Kasumi-1 (cell line): ENCODE measurements at regions not wholly inside any gene's neighbourhood (a gene's known extent, or its start where the extent isn't known, plus 50 kb on each side); places are given as distances from the start of the nearest gene placed in this dataset.
"Not testable (repeated sequence)": the region's sequence is repeated elsewhere in the genome, so short reads cannot be mapped to it uniquely, and the experiment has no call there.

Source experiments
- DNase-seq, 2 experiments: peaks; one replicate each; lab custom pipeline; 2025; lab: John Stamatoyannopoulos, UW

GRCh38 chr1:234918181-234918841 lies 210.3 kb downstream of the TOMM20 start:
- DNase-seq, result no peak

- no peak for DNase-seq
Measured at GRCh38 chr1:234917495-234918180, 211.0 kb downstream of the TOMM20 start.

- DNase-seq, result no peak
Measured at GRCh38 chr1:234916840-234917239, 211.8 kb downstream of the TOMM20 start.

DNA sequence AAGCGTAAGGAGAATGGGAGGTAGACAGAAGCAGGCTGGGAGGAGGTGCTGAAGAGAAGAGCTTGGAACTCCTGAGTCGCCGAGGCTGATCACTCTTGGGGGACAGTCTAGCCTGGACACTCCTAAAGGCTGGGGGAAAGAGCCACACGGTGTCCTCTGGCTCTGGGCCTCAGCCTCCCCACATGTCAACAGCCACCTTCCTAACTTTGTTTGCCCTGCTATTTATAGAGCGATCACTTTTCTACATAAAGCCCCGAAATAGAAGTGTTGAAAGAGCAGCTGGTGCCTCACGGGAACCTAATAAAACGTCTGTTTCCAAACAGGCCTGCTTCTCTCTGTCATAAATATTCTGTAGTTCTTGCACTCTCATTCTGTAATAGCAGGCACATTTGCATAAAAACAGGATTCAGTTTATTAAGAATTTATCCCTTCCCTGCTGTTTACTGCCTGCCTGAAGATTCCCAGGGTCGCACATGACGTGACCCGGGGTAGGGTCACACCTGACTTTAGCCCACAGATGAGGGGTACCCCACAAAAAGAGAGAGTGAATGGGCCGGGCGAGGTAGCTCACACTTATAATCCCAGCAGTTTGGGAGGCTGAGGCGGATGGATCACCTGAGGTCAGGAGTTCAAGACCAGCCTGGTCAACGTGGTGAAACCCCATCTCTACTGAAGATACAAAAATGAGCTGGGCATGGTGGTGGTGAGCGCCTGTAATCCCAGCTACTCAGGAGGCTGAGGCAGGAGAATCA lies 212.5 kb downstream of the TOMM20 start:
- peak in 1 of 2 experiments; percentile 23 for DNase-seq

GRCh38 chr1:234914606-234915290 lies 213.9 kb downstream of the TOMM20 start:
- DNase-seq, result no peak

- no peak for DNase-seq
Measured at GRCh38 chr1:234913771-234914170, 214.9 kb downstream of the TOMM20 start.

- no peak for DNase-seq
Measured at GRCh38 chr1:234913278-234913649, 215.4 kb downstream of the TOMM20 start.

GRCh38 chr1:234912548-234913277 lies 215.9 kb downstream of the TOMM20 start:
- no peak for DNase-seq

GRCh38 chr1:234911787-234912186 lies 216.8 kb downstream of the TOMM20 start:
- no peak for DNase-seq

DNA sequence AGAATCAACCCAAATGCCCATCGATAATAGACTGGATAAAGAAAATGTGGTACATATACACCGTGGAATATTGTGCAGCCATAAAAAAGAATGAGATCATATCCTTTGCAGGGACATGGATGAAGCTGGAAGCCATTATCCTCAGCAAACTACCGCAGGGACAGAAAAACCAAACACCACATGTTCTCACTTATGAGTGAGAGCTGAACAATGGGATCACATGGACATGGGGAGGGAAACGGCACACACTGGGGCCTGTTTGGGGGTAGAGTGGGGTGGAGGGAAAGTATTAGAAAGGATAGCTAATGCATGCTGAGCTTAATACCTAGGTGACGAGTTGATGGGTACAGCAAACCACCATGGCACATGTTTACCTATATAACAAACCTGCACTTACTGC lies 217.5 kb downstream of the TOMM20 start:
- DNase-seq, result not testable (repeated sequence)

DNA sequence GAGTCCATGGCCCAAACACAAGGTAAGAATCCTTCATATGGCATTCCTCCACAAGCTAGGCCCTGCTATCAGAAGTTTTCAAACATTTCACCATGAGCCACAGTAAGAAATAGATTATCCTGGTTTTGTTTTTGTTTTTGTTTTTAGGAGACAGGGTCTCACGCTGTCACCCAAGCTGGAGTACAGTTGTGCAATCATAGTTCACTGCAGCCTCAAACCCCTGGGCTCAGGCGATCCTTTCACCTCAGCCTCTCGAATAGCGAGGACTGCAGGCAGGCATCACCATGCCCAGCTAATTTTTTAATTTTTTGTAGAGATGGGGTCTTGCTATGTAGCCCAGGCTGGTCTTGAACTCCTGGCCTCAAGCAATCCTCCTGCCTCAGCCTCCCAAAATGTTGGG lies 218.8 kb downstream of the TOMM20 start:
- DNase-seq, result no peak

DNA sequence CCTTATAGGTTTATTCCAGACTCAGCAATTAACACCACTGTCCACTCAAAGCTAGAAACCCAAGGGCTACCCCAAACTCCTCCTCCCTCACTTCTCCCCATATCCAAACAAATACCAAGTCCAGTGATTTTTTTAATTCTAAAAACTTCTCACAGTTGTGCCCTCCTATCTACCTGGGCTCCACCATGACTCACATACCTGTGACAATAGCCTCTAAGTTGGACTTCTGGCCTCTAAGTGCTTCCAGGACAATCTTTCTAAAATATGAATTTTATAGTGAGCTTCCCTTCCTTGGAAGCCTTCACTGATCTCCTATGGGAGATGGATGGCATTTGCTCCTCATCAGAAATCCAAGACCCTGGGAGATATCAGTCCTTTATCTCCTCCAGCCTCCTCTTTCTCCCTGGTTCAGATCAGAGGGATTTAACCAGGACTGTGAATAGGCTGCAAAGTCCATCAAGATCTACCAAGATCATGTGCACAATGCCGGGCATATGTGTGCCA lies 219.3 kb downstream of the TOMM20 start:
- no peak for DNase-seq

DNA sequence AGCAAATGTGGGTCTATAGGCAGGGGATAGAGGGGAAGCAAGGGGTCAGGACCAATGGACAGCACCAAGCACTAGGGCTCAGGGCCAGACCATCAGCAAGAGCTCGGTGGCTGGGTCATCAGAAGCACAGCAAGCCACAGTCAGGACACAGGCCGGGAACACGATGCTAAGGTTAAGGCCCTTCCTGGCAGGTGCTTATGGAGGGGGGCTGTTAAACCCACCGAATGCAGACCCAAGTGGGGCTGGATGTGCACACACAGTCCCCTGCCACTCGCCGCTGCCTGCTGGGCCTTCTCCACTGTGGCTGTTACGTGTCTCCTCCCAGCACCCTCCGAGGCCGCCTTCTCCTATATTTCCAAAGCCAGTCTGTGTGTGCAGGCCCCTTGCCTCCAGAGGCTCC lies 220.1 kb downstream of the TOMM20 start:
- no peak for DNase-seq

DNA sequence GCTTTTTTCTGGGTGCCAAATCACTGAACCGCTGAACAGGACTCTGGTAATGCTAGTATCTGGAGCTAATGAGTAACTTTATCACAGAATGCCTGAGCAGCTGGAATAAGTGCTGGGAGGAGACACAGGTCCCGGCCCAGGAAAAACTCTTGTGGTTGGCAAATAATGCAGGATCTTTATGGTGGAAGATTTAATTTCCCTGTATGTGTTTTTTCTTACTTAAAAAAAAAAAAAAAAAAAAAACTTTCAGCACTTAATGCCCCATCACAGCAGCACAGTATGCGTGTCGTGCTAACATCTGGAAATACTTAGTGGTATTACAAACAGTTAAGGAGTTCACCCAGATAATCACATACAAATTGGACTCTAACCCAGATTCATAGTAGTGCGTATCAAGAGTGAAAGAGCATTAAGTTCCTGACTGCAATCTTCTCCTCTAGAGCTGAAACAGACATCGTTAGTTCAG lies 220.7 kb downstream of the TOMM20 start:
- DNase-seq, result no peak

DNA sequence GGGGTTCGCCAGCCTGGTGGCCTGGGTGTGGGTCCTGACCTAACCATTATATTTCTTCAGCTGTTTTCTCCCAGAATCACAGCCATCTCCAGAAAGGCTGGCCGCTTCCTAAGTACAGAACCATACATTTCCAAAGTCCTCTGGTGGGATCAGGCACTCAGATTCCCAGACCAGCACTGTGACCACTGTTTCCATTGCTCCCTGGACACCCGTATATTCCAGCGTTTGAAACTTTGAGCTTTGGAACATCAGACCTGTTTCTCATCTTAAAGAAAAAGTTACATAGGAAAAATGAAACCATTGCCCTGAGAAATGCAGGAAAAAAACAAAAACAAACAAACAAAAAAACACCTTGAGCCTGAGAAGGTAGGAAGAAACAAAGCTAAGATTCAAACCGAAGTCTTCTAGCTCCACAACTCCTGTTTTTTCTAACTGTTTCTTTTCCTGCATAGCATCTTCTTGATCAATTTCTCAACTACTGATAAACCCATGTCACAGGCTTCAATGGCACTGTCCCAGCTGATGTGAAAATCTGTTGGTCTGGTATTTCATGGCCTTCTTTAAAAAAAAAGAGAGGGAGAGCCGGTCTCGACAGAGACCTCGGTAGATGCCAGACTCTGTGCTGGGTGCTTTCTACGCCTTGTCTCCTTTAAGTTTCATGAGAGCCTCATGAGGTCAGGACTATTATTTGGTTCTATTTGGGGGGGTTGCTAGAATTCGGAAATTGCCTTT lies 221.3 kb downstream of the TOMM20 start:
- DNase-seq, result no peak

- no peak for DNase-seq
Measured at GRCh38 chr1:234906654-234907053, 222.0 kb downstream of the TOMM20 start.

- DNase-seq, result no peak
Measured at GRCh38 chr1:234902774-234903547, 225.7 kb downstream of the TOMM20 start.

DNA sequence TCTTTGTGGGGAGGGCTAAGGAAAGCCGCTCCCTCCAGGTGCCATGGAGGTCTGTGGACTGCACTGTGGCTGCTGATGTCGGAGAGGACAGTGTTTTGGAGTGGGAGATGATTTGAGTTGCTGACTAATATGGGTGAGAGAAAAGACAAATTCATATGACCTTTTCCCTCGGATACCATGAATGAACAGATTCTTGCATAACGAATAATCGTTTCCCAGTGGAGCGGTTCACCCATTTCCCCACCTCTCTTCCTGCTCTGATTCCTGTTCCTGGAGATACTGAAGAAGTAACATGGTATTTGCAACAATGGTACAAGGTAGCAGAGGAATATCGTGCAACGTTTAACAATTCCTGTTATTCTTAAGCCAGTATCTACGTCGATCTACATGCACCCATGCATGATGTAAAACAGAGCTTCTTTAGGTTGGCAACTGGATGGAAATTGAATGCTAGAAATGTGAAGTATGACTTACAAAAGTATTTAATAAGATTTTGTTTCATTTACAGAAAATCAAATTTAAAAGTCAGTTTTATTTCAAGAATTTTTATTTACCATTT lies 227.1 kb downstream of the TOMM20 start:
- DNase-seq, result no peak

DNA sequence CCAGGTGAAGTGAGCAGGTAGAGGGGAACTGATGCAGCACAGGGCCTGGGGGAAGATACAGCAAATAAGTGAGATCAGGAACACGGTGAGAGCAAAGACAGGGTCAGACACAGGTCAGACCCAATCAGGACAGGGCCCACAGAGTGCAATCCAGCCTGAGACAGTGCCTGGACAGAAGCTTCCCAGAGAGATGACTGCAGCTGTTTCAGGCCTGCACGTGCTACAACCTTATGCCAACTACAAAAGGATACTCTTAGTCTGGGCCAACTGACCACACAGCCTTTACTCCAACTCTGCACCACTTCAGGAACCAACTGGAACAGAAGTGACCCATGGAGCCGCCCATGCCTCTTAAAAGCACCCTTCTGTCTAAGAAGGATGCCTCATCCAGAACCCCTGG lies 228.0 kb downstream of the TOMM20 start:
- DNase-seq, result no peak

- no peak for DNase-seq
Measured at GRCh38 chr1:234899730-234900072, 228.9 kb downstream of the TOMM20 start.
